ACC112 (cell line): ENCODE measurements at regions not wholly inside any gene's neighbourhood (a gene's known extent, or its start where the extent isn't known, plus 50 kb on each side); places are given as distances from the start of the nearest gene placed in this dataset.
"Not testable (repeated sequence)": the region's sequence is repeated elsewhere in the genome, so short reads cannot be mapped to it uniquely, and the experiment has no call there.

ENCODE experiments used
- H2AFZ ChIP-seq: fragments of 200-600 bp; sonication (generic); one replicate; pipeline ENCODE4 v1.6.0; 2017; ENCODE audit warnings: antibody characterized with exemption, low read length; ENCODE audit not compliant: unreplicated experiment
- H3K27ac ChIP-seq: fragments of 200-600 bp; sonication (generic); 2 replicates; pipeline ENCODE4 v1.5.1; 2014; ENCODE audit warnings: low read depth, mild to moderate bottlenecking, antibody characterized with exemption, low read length, moderate library complexity
- H3K27me3 ChIP-seq: fragments of 200-600 bp; sonication (generic); 2 replicates; pipeline ENCODE4 v1.6.1; 2014; ENCODE audit warnings: mild to moderate bottlenecking, antibody characterized with exemption, low read length, moderate library complexity, mixed read lengths; ENCODE audit not compliant: insufficient read depth
- H3K36me3 ChIP-seq: fragments of 200-600 bp; sonication (generic); 2 replicates; pipeline ENCODE4 v1.6.1; 2016; ENCODE audit warnings: mild to moderate bottlenecking, antibody characterized with exemption, low read length, moderate library complexity, mixed read lengths; ENCODE audit not compliant: insufficient read depth
- H3K4me1 ChIP-seq: fragments of 200-600 bp; sonication (generic); one replicate; pipeline ENCODE4 v1.6.1; 2016; ENCODE audit warnings: low read length, mixed read lengths; ENCODE audit not compliant: insufficient read depth, unreplicated experiment, control insufficient read depth
- H3K4me3 ChIP-seq: fragments of 200-600 bp; sonication (generic); 2 replicates; pipeline ENCODE4 v1.5.1; 2014; ENCODE audit warnings: mild to moderate bottlenecking, low read depth, low read length
- H3K79me2 ChIP-seq: fragments of 200-600 bp; sonication (generic); one replicate; pipeline ENCODE4 v1.6.0; 2016; ENCODE audit warnings: low read length; ENCODE audit not compliant: control insufficient read depth, unreplicated experiment, insufficient read depth

- not testable (repeated sequence) for H3K36me3 ChIP-seq, H3K79me2 ChIP-seq, H3K27ac ChIP-seq, H3K4me1 ChIP-seq, H2AFZ ChIP-seq, H3K4me3 ChIP-seq
- peaks cover 14% of the 10 kb centered on the region for H3K27me3 ChIP-seq
These were observed 1933.6 kb upstream of the DEFB115 start for GRCh38 chr20:29323631-29324515.

DNA sequence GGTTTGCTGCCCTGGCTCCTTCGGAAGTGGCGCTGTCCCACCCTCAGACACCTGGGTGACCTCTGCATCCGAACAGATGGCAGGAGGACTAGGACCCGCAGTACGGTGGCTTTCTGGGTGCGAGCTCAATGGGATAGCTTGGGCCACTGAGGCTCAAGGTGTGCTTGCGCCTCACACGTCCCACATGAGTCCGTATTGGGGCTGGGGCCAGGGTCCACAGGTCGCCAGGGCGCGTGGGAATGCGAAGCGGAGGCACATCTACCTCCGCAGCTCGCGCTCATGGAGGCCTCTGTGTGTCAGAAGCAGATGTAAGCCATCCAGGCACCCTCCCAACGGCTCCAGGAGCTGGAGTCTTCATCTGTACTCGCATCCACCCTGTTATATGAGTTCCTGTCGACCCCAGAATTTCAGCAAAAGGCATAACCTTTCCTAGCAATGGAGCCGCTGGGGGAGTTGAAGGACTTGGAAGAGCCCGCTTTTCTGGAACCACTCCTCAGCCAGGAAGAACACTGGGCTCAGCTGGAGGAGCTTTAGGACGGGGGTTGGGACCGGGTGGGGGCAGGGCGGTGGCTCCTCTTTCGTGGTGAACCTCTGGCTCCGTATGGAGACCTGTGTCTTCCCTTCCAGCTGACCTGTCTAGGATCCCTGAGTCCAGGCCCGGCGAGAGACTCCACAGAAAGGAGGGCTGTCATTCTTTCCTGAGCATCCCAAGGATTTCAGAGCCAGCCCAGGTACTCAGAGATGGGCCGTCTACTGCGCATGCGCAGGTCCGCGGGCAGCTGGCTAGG lies 1932.8 kb upstream of the DEFB115 start:
- H3K27ac ChIP-seq, H3K4me1 ChIP-seq, H3K79me2 ChIP-seq, H3K36me3 ChIP-seq, H3K4me3 ChIP-seq, H2AFZ ChIP-seq: not testable (repeated sequence)
- H3K27me3 ChIP-seq = peaks cover 14% of the 10 kb centered on the region

GRCh38 chr20:29325304-29325640 lies 1932.2 kb upstream of the DEFB115 start:
- Histone ChIP-seq H3K4me3 (peak overlapping the region; percentile 43; the same call in 1 of the 2 replicates), H3K27ac (no peak overlapping the region), H2AFZ (no peak overlapping the region), H3K4me1 (no peaks in the 10 kb centered on the region), H3K27me3 (peaks cover 14% of the 10 kb centered on the region), H3K79me2 (no peaks in the 10 kb centered on the region), H3K36me3 (no peaks in the 10 kb centered on the region)

- peaks cover 14% of the 10 kb centered on the region for H3K27me3 ChIP-seq
- not testable (repeated sequence) for H3K79me2 ChIP-seq, H3K4me1 ChIP-seq, H2AFZ ChIP-seq, H3K27ac ChIP-seq, H3K36me3 ChIP-seq
- 0 out of 2 replicates have a peak overlapping the region, but pooled peaks have one; percentile 43 for H3K4me3 ChIP-seq
These were observed 1931.7 kb upstream of the DEFB115 start for GRCh38 chr20:29325781-29326180.

GRCh38 chr20:29326376-29327070 lies 1930.9 kb upstream of the DEFB115 start:
- Histone ChIP-seq H3K79me2 (no peaks in the 10 kb centered on the region), H2AFZ (no peak overlapping the region), H3K4me1 (no peaks in the 10 kb centered on the region), H3K36me3 (no peaks in the 10 kb centered on the region), H3K4me3 (no peak overlapping the region), H3K27ac (no peak overlapping the region), H3K27me3 (peaks cover 14% of the 10 kb centered on the region)

DNA sequence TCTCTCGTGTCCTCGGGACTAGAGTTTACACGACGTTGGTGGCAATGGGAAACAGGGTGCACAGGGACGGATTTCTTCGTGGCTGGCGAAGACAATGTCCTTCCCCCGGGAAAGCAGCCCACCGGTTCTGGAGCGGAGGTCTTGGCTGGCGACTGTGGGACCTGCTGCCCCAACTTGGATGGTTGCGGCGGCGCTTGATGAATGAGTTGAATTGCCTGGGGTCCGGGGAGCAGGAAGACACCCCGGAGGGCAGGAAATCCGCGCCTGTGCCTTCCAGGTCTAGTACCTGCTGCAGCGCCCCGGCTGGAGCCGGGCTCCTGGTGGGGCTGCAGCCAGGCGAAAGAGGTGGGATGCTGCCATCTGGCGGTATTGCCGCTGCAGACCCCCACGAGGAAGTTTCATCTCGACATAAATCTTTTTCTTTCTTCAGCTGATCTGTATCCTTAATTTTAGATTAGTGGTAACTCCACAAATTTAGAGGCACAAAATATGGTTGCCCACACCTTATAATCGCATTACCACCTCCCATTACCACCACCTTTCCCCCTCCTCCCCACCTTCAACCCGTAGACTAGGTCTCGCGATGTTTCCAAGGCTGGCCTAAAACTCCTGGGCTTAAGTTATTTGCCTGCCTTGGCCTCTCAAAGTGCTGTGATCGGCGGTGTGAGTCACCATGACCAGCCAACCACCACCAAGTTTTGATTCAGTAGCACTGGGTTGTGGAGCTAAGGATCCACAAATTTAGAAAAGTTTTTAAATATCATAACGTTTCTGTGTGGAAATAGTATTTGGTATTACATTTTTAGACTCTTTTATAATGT lies 1929.7 kb upstream of the DEFB115 start:
- not testable (repeated sequence) for H3K4me3 ChIP-seq, H3K79me2 ChIP-seq, H3K36me3 ChIP-seq, H3K27ac ChIP-seq, H3K4me1 ChIP-seq, H2AFZ ChIP-seq
- peaks cover 14% of the 10 kb centered on the region for H3K27me3 ChIP-seq

GRCh38 chr20:29330429-29331115 lies 1926.9 kb upstream of the DEFB115 start:
- not testable (repeated sequence) for H3K4me3 ChIP-seq, H3K27me3 ChIP-seq, H3K27ac ChIP-seq, H3K36me3 ChIP-seq, H3K79me2 ChIP-seq, H3K4me1 ChIP-seq, H2AFZ ChIP-seq

DNA sequence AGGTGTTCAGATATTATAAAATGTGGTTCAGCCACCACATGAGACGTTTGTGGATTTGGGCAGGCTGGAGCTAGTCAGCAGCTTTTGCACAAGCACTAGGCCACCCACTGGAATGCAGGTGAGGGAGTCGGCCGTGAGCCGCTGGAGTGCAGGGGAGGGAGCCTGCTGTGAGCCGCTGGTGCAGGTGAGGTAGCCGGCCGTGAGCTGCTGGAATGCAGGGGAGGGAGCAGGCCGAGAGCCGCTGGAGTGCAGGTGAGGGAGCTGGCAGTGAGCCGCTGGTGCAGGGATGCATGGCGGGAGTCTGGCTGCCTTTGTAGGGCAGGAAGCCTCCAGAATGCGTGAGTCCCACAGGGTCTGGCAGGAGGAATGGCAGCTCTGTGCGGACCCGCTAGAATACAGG lies 1907.6 kb upstream of the DEFB115 start:
- H3K4me1 ChIP-seq = no peaks in the 10 kb centered on the region
- no peak overlapping the region for H3K4me3 ChIP-seq
- H3K27me3 ChIP-seq = no peaks in the 10 kb centered on the region
- H2AFZ ChIP-seq = no peak overlapping the region
- H3K79me2 ChIP-seq = no peaks in the 10 kb centered on the region
- H3K27ac ChIP-seq = no peak overlapping the region
- H3K36me3 ChIP-seq = no peaks in the 10 kb centered on the region

DNA sequence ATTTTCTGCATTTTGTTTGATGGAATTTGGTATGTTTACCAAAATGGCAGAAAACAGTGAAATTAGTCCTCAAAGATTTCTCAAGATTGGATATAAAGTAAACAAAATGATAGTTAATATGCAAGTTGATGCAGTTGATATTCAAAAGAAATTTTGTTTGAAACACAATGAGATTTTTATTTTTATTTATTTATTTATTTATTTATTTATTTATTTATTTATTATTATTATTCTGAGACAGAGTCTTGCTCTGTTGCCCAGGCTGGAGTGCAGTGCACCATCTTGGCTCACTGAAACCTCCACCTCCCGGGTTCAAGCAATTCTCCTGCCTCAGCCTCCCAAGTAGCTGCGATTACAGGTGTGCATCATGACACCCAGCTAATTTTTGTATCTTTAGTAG lies 1881.5 kb upstream of the DEFB115 start:
- H3K4me3 ChIP-seq, H3K79me2 ChIP-seq, H3K36me3 ChIP-seq, H3K4me1 ChIP-seq, H3K27ac ChIP-seq, H3K27me3 ChIP-seq, H2AFZ ChIP-seq: not testable (repeated sequence)

- not testable (repeated sequence) for H3K4me1 ChIP-seq, H3K79me2 ChIP-seq, H3K4me3 ChIP-seq, H3K27ac ChIP-seq, H3K27me3 ChIP-seq, H3K36me3 ChIP-seq, H2AFZ ChIP-seq
These were observed 1864.6 kb upstream of the DEFB115 start for GRCh38 chr20:29392853-29393252.
